Activated T-cell treated with anti-CD3 and anti-CD28 coated beads, Interleukin-2, amount 50 U/mL, for 72 hours (primary cell): ENCODE measurements at regions not wholly inside any gene's neighbourhood (a gene's known extent, or its start where the extent isn't known, plus 50 kb on each side); places are given as distances from the start of the nearest gene placed in this dataset.

ENCODE experiments used
- ATAC-seq, 2 donors: fragments of 150-1000 bp; cut with Tn5 transposase; replicated peaks in 1 of 2; 2 replicates each; pipeline ENCODE4 v1.10.0; 2021; ENCODE audit warnings: moderate library complexity in 2 of 2, mild to moderate bottlenecking in 1 of 2
- DNase-seq, 2 donors: peaks; one replicate each; pipeline ENCODE4 v3.0.0; 2021 to 2022; ENCODE audit warnings: mixed read lengths in 1 of 2
- H3K27ac Mint-ChIP-seq: one replicate; pipeline ENCODE4 v1.8.0; 2022; ENCODE audit warnings: mild to moderate bottlenecking, moderate library complexity, mixed read lengths
- H3K27me3 Mint-ChIP-seq: one replicate; pipeline ENCODE4 v1.8.0; 2022; ENCODE audit warnings: low read depth, mixed read lengths
- H3K36me3 Mint-ChIP-seq, 2 donors: one replicate each; pipeline ENCODE4 v1.8.0; 2022; ENCODE audit warnings: mixed read lengths in 2 of 2, mild to moderate bottlenecking in 1 of 2; ENCODE audit not compliant: insufficient read depth in 2 of 2
- H3K4me1 Mint-ChIP-seq: one replicate; pipeline ENCODE4 v1.8.0; 2022; ENCODE audit warnings: low read depth, mixed read lengths
- H3K4me3 Mint-ChIP-seq, 2 donors: one replicate each; pipeline ENCODE4 v1.8.0; 2022; ENCODE audit warnings: mild to moderate bottlenecking in 2 of 2, mixed read lengths in 2 of 2, moderate library complexity in 2 of 2
- H3K9me3 Mint-ChIP-seq, 2 donors: one replicate each; pipeline ENCODE4 v1.8.0; 2022; ENCODE audit warnings: mixed read lengths in 2 of 2

DNA sequence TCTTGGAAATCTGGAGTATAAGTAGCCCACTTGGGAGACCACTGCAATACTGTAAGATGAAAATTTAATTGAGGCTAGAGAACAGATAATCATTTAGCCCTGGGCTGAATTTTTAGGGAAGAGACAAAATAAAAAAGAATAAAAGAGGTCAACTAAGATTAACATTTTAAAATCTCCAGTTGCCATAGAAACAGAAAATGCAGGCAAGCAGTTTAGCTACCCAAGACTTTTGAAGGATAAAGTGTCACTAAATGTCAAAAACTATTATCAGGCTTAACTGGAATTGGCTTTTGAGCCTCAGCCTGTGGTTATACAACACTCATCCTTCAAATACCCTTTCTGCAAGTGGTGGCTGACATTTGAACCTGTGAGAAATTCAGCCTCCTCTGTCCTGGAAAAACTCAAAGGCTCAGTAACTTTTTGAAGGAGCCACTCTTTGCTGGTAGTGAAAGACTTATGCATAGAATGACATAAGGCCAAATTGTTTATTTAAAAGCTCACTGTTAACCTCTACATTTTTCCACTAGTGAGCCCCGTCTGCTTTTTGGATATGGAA, 220.7 kb upstream of the KCNJ16 start:
- Mint-ChIP-seq H3K27ac (no peak overlapping the region), H3K36me3 (peaks cover 2% of the 10 kb centered on the region in 2 donors), H3K9me3 (peaks cover 5 to 8% of the 10 kb centered on the region in 2 donors), H3K4me3 (no peak overlapping the region), H3K27me3 (no peaks in the 10 kb centered on the region), H3K4me1 (no peaks in the 10 kb centered on the region)
- DNase-seq (no peak), ATAC-seq (no peak)

DNA sequence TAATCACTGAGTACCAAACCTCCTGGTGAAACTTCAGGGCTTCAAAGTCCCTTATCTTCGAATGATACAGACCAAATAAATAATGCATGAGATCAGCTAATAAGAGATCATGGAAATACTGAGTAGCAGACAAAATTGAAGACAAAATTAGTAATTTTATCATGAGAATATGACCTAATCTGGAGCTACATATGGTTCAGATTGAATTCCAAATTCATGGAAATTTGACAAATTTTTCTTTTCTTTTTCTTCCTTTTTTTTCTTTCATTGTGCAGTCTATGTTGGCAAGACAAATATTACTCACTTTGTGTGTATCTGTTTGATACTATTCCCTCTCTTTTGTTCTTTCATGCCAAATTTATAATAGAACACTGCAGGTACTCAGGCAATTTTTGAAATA, 218.1 kb upstream of the KCNJ16 start:
- ATAC-seq (no peak), DNase-seq (no peak)
- H3K27ac Mint-ChIP-seq: no peak overlapping the region
- no peaks in the 10 kb centered on the region for H3K27me3 Mint-ChIP-seq
- no peak overlapping the region for H3K4me3 Mint-ChIP-seq
- peaks cover 2% of the 10 kb centered on the region in 2 donors for H3K36me3 Mint-ChIP-seq
- H3K4me1 Mint-ChIP-seq: no peaks in the 10 kb centered on the region
- H3K9me3 Mint-ChIP-seq: peaks cover 3 to 5% of the 10 kb centered on the region in 2 donors

DNA sequence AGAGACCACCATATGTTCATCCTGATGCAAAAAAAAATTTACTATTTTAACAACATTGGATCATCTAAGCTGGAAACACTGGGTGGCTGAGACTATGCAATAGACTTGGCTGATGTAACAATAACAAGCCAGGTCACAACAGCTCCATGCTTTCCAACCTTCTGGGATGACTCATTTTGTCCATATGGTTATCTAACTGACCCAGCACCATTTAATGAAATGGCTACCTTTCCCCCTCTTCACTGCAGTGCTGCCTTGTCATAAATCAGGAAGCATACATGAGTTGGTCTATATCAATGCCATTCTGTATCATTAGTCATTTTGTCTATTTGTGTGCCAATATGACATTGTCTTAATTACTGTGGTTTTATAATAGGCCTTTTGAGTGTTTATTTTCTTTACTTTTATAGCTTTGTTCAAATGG, 217.6 kb upstream of the KCNJ16 start:
- ATAC-seq: no peak
- no peak overlapping the region for H3K4me3 Mint-ChIP-seq

DNA sequence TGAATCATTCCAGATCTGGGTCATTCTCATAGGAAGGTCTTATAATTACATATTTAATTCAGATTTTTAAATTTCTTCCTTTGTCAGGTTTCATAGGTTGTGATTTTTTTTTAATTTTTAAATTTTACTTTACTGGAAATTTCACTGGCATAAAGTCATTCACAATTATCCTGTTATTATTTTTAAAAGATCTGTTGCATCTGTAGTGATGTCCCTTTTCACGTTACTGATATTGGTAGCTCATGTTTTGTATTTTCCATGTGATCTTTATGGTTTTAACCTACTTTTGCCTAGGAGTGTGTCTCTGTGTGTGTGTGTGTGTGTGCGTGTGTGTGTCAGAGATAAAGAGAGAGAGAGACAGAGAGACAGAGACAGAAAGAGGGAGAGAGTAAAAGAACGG, 216.6 kb upstream of the KCNJ16 start:
- Mint-ChIP-seq H3K9me3 (peaks cover 3 to 5% of the 10 kb centered on the region in 2 donors), H3K4me3 (no peak overlapping the region)

More for the DNA sequence above, 217.6 kb upstream of the KCNJ16 start:
- Mint-ChIP-seq H3K4me1 (no peaks in the 10 kb centered on the region), H3K27ac (no peak overlapping the region), H3K27me3 (no peaks in the 10 kb centered on the region), H3K9me3 (peaks cover 3 to 5% of the 10 kb centered on the region in 2 donors), H3K36me3 (peaks cover 2% of the 10 kb centered on the region in 2 donors)
- no peak for DNase-seq

DNA sequence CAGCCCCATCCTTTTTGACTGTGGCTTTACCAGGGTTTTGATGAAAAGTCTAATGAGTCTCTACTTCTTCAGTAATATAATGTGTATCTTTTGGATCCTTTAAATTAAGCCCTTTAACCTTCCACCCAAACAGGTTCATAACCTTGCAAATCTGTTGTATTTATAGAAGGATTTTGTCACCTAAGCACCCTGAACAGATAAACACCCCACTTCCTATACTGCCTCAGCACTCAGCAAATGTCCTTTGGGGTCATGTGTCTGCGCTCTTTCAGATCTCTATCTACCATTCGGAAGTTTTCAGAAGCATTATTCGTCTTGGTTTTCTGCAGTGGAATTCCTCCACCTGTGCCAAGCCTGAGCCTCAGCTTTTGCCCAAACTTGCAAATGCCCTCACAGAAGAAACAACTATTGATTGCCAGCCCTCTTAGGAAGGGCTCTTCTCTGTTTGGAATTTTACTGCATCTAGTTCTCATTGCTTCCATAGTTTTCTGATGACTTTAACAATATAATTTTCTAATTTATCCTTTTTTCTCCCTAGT, 214.8 kb upstream of the KCNJ16 start:
- no peak for ATAC-seq
- no peak overlapping the region for H3K4me3 Mint-ChIP-seq

More for the DNA sequence above, 216.6 kb upstream of the KCNJ16 start:
- Mint-ChIP-seq H3K27me3 (no peaks in the 10 kb centered on the region), H3K4me1 (no peaks in the 10 kb centered on the region), H3K27ac (no peak overlapping the region), H3K36me3 (peaks cover 2% of the 10 kb centered on the region in 2 donors)
- DNase-seq (no peak), ATAC-seq (no peak)

DNA sequence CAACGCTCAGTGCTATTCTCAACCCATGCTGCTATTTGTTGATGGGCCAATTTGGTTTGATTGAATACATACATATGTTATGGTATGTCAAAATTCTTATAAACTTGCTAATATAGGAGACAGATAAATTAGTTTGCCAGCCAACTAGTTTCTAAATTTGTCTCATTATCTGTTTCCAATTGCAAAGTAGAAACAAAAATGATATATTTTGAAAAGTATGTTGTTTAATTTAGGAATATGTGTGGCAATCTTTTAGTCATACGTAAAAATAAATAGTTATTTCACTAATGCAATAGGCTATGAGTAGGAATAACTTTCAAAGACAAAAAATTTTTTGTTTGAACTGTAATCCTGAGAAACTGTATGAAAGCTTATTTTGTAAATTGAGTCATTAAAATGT, 210.6 kb upstream of the KCNJ16 start:
- peaks cover 2 to 7% of the 10 kb centered on the region in 2 donors for H3K9me3 Mint-ChIP-seq
- H3K27ac Mint-ChIP-seq: no peak overlapping the region
- H3K4me1 Mint-ChIP-seq: no peaks in the 10 kb centered on the region
- H3K4me3 Mint-ChIP-seq: no peak overlapping the region
- ATAC-seq: no peak
- no peaks in the 10 kb centered on the region for H3K36me3 Mint-ChIP-seq
- no peak for DNase-seq
- no peaks in the 10 kb centered on the region for H3K27me3 Mint-ChIP-seq

More for the DNA sequence above, 214.8 kb upstream of the KCNJ16 start:
- H3K4me1 Mint-ChIP-seq: no peaks in the 10 kb centered on the region
- no peaks in the 10 kb centered on the region for H3K27me3 Mint-ChIP-seq
- no peak overlapping the region for H3K27ac Mint-ChIP-seq
- H3K9me3 Mint-ChIP-seq: peaks cover 3 to 5% of the 10 kb centered on the region in 2 donors
- DNase-seq: no peak
- H3K36me3 Mint-ChIP-seq: peaks cover 2% of the 10 kb centered on the region in 2 donors

DNA sequence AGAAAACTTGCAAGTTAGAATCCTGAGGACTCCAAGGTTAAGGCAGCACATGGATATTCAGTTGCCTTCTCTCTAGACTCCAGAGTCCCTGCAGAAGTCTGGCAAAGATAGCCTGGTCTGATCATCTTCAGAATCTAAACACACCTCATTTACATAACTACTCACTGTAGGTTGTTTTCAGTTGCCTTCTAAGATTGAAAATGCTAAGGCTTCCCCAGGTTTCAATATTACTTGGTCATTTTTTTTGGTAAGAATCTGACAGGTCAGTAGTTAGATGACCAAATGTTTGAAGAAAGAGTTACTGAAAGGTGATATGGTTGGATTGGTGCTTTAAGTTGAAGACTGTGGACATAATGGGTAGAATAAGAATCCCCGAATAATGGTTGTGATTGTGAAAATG, 205.4 kb upstream of the KCNJ16 start:
- DNase-seq (no peak), ATAC-seq (no peak)
- no peaks in the 10 kb centered on the region for H3K27me3 Mint-ChIP-seq
- no peak overlapping the region for H3K27ac Mint-ChIP-seq
- no peak overlapping the region for H3K4me3 Mint-ChIP-seq
- peaks cover 4 to 7% of the 10 kb centered on the region in 2 donors for H3K9me3 Mint-ChIP-seq
- no peaks in the 10 kb centered on the region for H3K36me3 Mint-ChIP-seq
- no peaks in the 10 kb centered on the region for H3K4me1 Mint-ChIP-seq

DNA sequence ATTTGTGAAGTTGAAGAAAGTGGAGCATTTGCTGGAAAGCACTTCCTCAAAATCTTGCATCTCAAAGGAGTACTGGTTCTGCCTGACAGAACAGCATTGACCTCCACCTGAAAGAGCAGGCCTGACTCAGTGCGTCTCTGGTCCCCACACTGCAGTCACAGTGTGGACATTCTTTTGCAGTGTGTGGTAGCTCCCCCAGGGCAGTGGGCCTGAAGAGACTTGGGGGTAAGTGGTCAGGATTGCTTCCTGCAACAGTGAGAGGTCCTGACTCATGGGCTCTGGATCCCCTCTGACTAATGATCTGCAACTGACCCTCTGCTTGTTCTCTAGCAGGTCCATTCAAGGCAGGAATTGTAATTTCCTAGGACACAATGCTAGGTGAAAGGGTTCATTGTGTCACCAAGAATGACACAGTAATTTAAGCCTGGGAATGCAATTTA, 204.9 kb upstream of the KCNJ16 start:
- peaks cover 4 to 7% of the 10 kb centered on the region in 2 donors for H3K9me3 Mint-ChIP-seq
- ATAC-seq (no peak), DNase-seq (no peak)
- H3K4me3 Mint-ChIP-seq: no peak overlapping the region
- H3K27me3 Mint-ChIP-seq: no peaks in the 10 kb centered on the region
- H3K4me1 Mint-ChIP-seq: no peaks in the 10 kb centered on the region
- H3K36me3 Mint-ChIP-seq: no peaks in the 10 kb centered on the region
- no peak overlapping the region for H3K27ac Mint-ChIP-seq

DNA sequence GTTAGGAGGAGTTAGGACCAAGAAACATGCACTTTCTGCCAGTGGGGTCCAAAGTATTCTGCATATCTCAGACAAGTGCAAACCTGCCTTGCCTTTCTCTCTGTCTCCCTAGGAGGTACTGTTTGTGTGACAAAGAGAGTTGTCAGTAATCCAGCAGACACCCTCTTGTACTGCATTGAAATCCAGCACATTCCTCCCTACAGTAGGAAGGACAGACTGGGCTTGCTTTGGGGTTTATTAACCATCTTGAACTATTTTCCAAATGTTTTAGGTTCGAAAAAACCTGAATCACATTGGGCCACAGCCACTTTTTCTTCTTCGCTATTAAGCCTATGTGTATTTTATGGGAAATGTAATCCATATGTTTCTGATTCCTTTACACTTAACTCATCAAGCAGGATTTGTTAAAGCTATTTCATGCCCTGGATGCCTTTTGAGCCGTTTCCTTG, 204.2 kb upstream of the KCNJ16 start:
- Mint-ChIP-seq H3K27me3 (no peaks in the 10 kb centered on the region), H3K9me3 (peaks cover 4 to 7% of the 10 kb centered on the region in 2 donors), H3K4me3 (no peak overlapping the region), H3K4me1 (no peaks in the 10 kb centered on the region), H3K36me3 (no peaks in the 10 kb centered on the region), H3K27ac (no peak overlapping the region)
- DNase-seq (no peak), ATAC-seq (no peak)

DNA sequence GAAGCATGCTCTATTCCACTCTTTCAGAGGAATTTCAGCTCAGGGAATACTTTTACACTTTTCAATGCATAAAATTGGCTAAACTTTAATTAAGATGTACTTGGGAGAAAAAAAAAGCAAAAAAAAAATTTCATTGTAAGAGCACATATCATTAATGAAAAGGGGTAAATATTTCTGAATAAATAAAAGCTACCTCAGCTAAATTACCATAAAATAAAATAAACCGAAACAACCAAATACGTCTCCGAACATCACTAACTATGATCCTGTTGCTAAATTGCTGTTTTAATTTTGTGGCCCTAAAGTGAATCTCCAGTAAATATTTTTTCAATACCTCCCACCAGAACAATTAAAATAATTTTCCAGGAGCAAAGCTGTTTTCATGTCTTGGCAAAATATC, 203.7 kb upstream of the KCNJ16 start:
- no peak for ATAC-seq
- H3K36me3 Mint-ChIP-seq: no peaks in the 10 kb centered on the region
- no peaks in the 10 kb centered on the region for H3K27me3 Mint-ChIP-seq
- no peaks in the 10 kb centered on the region for H3K4me1 Mint-ChIP-seq
- H3K4me3 Mint-ChIP-seq: no peak overlapping the region
- DNase-seq: no peak
- H3K9me3 Mint-ChIP-seq: peaks cover 4 to 7% of the 10 kb centered on the region in 2 donors
- H3K27ac Mint-ChIP-seq: no peak overlapping the region

DNA sequence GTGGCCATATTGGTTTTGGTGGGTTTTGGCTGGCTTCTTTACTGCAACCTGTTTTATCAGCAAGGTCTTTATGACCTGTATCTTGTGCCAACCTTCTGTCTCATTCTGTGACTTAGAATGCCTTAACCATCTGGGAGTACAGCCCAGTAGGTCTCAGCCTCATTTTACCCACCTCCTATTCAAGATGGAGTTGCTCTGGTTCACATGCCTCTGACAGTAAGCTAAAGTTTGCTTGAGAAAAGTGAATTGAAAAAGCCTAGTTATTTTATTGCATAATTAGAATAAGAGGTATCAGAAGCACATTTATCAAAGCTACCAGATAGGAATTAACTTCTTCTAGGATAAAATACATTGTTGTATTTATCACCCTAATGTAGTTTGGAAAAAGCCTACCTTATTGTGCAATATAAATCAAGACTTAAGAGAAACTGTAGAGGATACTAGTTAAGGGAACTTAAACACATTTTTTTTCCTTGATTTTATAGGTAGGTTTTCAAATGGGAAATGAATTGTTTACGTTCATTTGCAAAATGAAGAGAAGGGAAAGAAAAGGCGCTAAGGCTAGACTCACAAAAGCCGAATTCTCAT, 202.3 kb upstream of the KCNJ16 start:
- ATAC-seq (no peak), DNase-seq (no peak)
- Mint-ChIP-seq H3K27ac (no peak overlapping the region), H3K4me3 (no peak overlapping the region), H3K36me3 (no peaks in the 10 kb centered on the region), H3K27me3 (no peaks in the 10 kb centered on the region), H3K9me3 (peaks cover 4 to 7% of the 10 kb centered on the region in 2 donors), H3K4me1 (no peaks in the 10 kb centered on the region)

DNA sequence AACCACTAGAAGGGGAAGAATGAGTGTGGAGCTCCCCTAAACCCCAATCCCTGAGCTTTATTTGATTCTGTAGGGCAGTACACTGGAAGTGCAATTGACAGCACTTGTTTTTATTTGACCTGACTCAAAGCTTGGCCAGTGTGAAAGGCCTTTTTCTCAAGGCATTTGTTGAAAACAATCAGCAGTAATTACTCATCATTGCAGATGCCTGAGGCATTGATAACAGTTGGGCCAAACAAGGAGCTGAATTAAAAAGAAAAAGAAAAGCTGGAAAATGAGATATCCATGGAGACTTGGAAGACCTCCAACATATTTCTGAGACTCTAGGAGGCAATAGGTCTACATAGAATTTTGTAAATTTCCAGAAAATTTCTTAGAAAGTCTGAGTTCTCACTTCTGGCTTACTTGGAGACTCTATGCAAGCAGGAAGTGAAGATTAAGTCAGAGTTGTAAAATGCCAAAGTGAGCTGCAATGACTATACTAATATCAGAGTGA, 200.8 kb upstream of the KCNJ16 start:
- H3K4me1 Mint-ChIP-seq: no peaks in the 10 kb centered on the region
- no peak for DNase-seq
- H3K27me3 Mint-ChIP-seq: no peaks in the 10 kb centered on the region
- no peak overlapping the region for H3K27ac Mint-ChIP-seq
- H3K36me3 Mint-ChIP-seq: no peaks in the 10 kb centered on the region
- no peak overlapping the region for H3K4me3 Mint-ChIP-seq
- H3K9me3 Mint-ChIP-seq: peaks cover 3 to 6% of the 10 kb centered on the region in 2 donors
- ATAC-seq: no peak

DNA sequence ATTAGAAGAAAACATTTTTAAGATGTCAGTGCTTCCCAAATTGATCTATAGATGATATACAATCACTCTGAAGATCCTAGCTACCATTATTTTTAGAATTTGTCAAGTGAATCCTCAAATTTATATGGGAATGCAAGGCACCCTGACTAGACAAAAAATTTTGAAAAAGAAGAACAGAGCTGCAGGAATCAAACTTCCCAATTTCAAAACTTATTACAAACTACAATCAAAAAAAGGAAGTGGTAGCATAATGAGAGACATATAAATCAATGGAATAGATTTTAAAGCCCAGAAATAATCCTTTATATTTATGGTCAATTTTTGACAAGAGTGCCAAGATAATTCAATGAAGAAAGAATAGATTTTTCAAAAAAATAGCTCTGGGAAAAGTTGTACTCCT, 198.3 kb upstream of the KCNJ16 start:
- no peaks in the 10 kb centered on the region for H3K27me3 Mint-ChIP-seq
- DNase-seq (no peak), ATAC-seq (no peak)
- no peak overlapping the region for H3K27ac Mint-ChIP-seq
- no peaks in the 10 kb centered on the region for H3K36me3 Mint-ChIP-seq
- no peaks in the 10 kb centered on the region for H3K4me1 Mint-ChIP-seq
- no peak overlapping the region for H3K4me3 Mint-ChIP-seq
- peaks cover 3 to 6% of the 10 kb centered on the region in 2 donors for H3K9me3 Mint-ChIP-seq
